PC-3 (cell line): ENCODE measurements at regions not wholly inside any gene's neighbourhood (a gene's known extent, or its start where the extent isn't known, plus 50 kb on each side); places are given as distances from the start of the nearest gene placed in this dataset.

Source experiments
- ATAC-seq: fragments of 200-7000 bp; cut with Tn5 transposase; 2 replicates; pipeline ENCODE4 v1.9.1; 2020; ENCODE audit warnings: mild to moderate bottlenecking, moderate library complexity
- BruUV-seq: library from RNA; stranded (reverse); fragments of 400-500 nt; replicated peaks from 2 replicates; lab custom pipeline; 2021; lab: Mats Ljungman, UMichigan
- CTCF ChIA-PET: fragments of 300-600 bp; sonication (Branson Sonifier 250); formaldehyde crosslinking; loops from one replicate; lab custom pipeline; 2022; ENCODE audit warnings: antibody characterized with exemption; lab: Charles Lee
- POLR2A ChIA-PET: fragments of 300-600 bp; sonication (Branson Sonifier 250); formaldehyde crosslinking; loops from one replicate; lab custom pipeline; 2022; ENCODE audit warnings: antibody characterized with exemption; ENCODE audit not compliant: unreplicated experiment; lab: Charles Lee
- DNase-seq: peaks from one replicate; pipeline ENCODE4 v3.0.0-alpha.2; 2015
- H2AFZ ChIP-seq: fragments of 300-600 bp; sonication (generic); 2 replicates; pipeline ENCODE4 v1.6.0; 2016; ENCODE audit warnings: antibody characterized with exemption, low read length
- H3F3A ChIP-seq: fragments of 300-600 bp; sonication (generic); one replicate; pipeline ENCODE4 v1.6.0; 2017; ENCODE audit warnings: antibody characterized with exemption, low read length, control low read depth, mild to moderate bottlenecking; ENCODE audit not compliant: unreplicated experiment
- H3K27ac ChIP-seq: fragments of 300-600 bp; sonication (generic); 2 replicates; pipeline ENCODE4 v1.5.1; 2016; ENCODE audit warnings: mild to moderate bottlenecking, low read length
- H3K27me3 ChIP-seq: fragments of 300-600 bp; sonication (generic); 2 replicates; pipeline ENCODE4 v1.6.1; 2016; ENCODE audit warnings: low read length, mixed read lengths
- H3K36me3 ChIP-seq: fragments of 300-600 bp; sonication (generic); 2 replicates; pipeline ENCODE4 v1.6.1; 2016; ENCODE audit warnings: low read depth, mixed run types, low read length, mixed read lengths
- H3K4me1 ChIP-seq: fragments of 300-600 bp; sonication (generic); 2 replicates; pipeline ENCODE4 v1.5.1; 2016; ENCODE audit warnings: low read length; ENCODE audit not compliant: insufficient read depth
- H3K4me2 ChIP-seq: fragments of 300-600 bp; sonication (generic); 2 replicates; pipeline ENCODE4 v1.6.0; 2016; ENCODE audit warnings: low read length
- H3K4me3 ChIP-seq: fragments of 300-600 bp; sonication (generic); 2 replicates; pipeline ENCODE4 v1.5.1; 2016; ENCODE audit warnings: mild to moderate bottlenecking, low read length, mixed read lengths
- H3K79me2 ChIP-seq: fragments of 300-600 bp; sonication (generic); 2 replicates; pipeline ENCODE4 v1.6.1; 2017; ENCODE audit warnings: low read length, mixed read lengths
- H3K9ac ChIP-seq: fragments of 300-600 bp; sonication (generic); 2 replicates; pipeline ENCODE4 v1.6.0; 2016; ENCODE audit warnings: mild to moderate bottlenecking, low read length
- H3K9me2 ChIP-seq: fragments of 300-600 bp; sonication (generic); replicated peaks from 2 replicates; pipeline ENCODE4 v1.6.1; 2016; ENCODE audit warnings: mixed run types, low read length, mixed read lengths
- H3K9me3 ChIP-seq: fragments of 300-600 bp; sonication (generic); 2 replicates; pipeline ENCODE4 v1.6.1; 2016; ENCODE audit warnings: low read length, mixed read lengths
- H4K20me1 ChIP-seq: fragments of 300-600 bp; sonication (generic); 2 replicates; pipeline ENCODE4 v1.6.1; 2016; ENCODE audit warnings: low read length, mixed read lengths
- CTCF ChIP-seq: fragments of 300-600 bp; sonication (generic); conservative IDR thresholded peaks from 2 replicates; pipeline ENCODE4 v1.5.1; 2017; ENCODE audit warnings: antibody characterized with exemption, low read depth, mild to moderate bottlenecking, low read length
- EZH2 ChIP-seq: fragments of 300-600 bp; sonication (generic); IDR thresholded peaks from one replicate; pipeline ENCODE4 v1.6.1; 2017; ENCODE audit warnings: antibody characterized with exemption, mild to moderate bottlenecking, low read length; ENCODE audit not compliant: unreplicated experiment
- EZH2phosphoT487 ChIP-seq: fragments of 300-600 bp; sonication (generic); IDR thresholded peaks from 2 replicates; pipeline ENCODE4 v1.6.1; 2018; ENCODE audit warnings: mild to moderate bottlenecking, antibody characterized with exemption, low read length, borderline replicate concordance
- intact Hi-C: fragments of 100-400 bp; cut with micrococcal nuclease; formaldehyde crosslinking; loops from 2 replicates; pipeline ENCODE4 v1.9.0; 2023

- Histone ChIP-seq H2AFZ (no peak overlapping the region), H3F3A (no peaks in the 10 kb centered on the region), H3K9ac (no peak overlapping the region), H3K27ac (no peak overlapping the region), H3K4me2 (no peak overlapping the region), H3K79me2 (no peaks in the 10 kb centered on the region), H3K9me3 (no peaks in the 10 kb centered on the region), H3K4me3 (no peak overlapping the region), H4K20me1 (no peaks in the 10 kb centered on the region), H3K36me3 (no peaks in the 10 kb centered on the region), H3K27me3 (no peaks in the 10 kb centered on the region), H3K9me2 (no peaks in the 10 kb centered on the region; the same call in 1 of the 2 replicates), H3K4me1 (no peaks in the 10 kb centered on the region)
- no TSS peak for BruUV-seq
- intact Hi-C loops = loop anchor here (5.0 kb wide), 1 partner anchor 639 kb away; no protein-coding TSS in a partner anchor
- ATAC-seq = no peak
- no peak for DNase-seq
- ChIA-PET POLR2A (no interaction called here), CTCF (no interaction called here)
- TF ChIP-seq EZH2 = no peak
- no peak for TF ChIP-seq EZH2phosphoT487
- no peak for TF ChIP-seq CTCF
Measured at GRCh38 chr2:40551081-40551480, 99.2 kb upstream of the SLC8A1 start.

- intact Hi-C loops = loop anchor here (5.0 kb wide), 2 partner anchors 208 to 642 kb away; no protein-coding TSS in a partner anchor
- H3K9me2 ChIP-seq = no peaks in the 10 kb centered on the region
- H3K27ac ChIP-seq = no peak overlapping the region
- H3K4me2 ChIP-seq = no peak overlapping the region
- H3K4me1 ChIP-seq = peaks cover 11% of the 10 kb centered on the region
- no peak overlapping the region for H2AFZ ChIP-seq
- no peak overlapping the region for H3K9ac ChIP-seq
- no peaks in the 10 kb centered on the region for H3K27me3 ChIP-seq
- no peaks in the 10 kb centered on the region for H3K36me3 ChIP-seq
- no peaks in the 10 kb centered on the region for H3K79me2 ChIP-seq
- no TSS peak for BruUV-seq
- no peaks in the 10 kb centered on the region for H4K20me1 ChIP-seq
- H3K4me3 ChIP-seq = no peak overlapping the region
- ATAC-seq (peak; percentile 59; the same call in 1 of the 2 replicates), DNase-seq (peak; percentile 81)
- no peaks in the 10 kb centered on the region for H3K9me3 ChIP-seq
- peak; percentile 91 for TF ChIP-seq CTCF
- no peak for TF ChIP-seq EZH2
- TF ChIP-seq EZH2phosphoT487 = no peak
- no peaks in the 10 kb centered on the region for H3F3A ChIP-seq
- ChIA-PET POLR2A (interaction anchor here (0.6 kb wide), 1 partner anchor 134 kb away, joined by 8 read pairs; no protein-coding TSS in a partner anchor), CTCF (interaction anchor here (0.6 to 1.0 kb wide), 3 partner anchors 275 to 641 kb away, joined by 3 to 4 read pairs (median 3); no protein-coding TSS in a partner anchor)
Measured at GRCh38 chr2:40554665-40555294, 102.9 kb upstream of the SLC8A1 start.

GRCh38 chr2:40556293-40556692 lies 104.4 kb upstream of the SLC8A1 start:
- no peaks in the 10 kb centered on the region for H3K79me2 ChIP-seq
- DNase-seq (no peak), ATAC-seq (no peak)
- H3K27ac ChIP-seq = no peak overlapping the region
- no peaks in the 10 kb centered on the region for H4K20me1 ChIP-seq
- H3K27me3 ChIP-seq = no peaks in the 10 kb centered on the region
- H3K9ac ChIP-seq = no peak overlapping the region
- no peak for TF ChIP-seq CTCF
- H3K4me2 ChIP-seq = no peak overlapping the region
- no peaks in the 10 kb centered on the region for H3K9me3 ChIP-seq
- CTCF ChIA-PET = no interaction called here
- no peak overlapping the region for H3K4me3 ChIP-seq
- H2AFZ ChIP-seq = no peak overlapping the region
- H3K4me1 ChIP-seq = peaks cover 11% of the 10 kb centered on the region
- no peaks in the 10 kb centered on the region for H3F3A ChIP-seq
- no peaks in the 10 kb centered on the region for H3K36me3 ChIP-seq
- POLR2A ChIA-PET = no interaction called here
- intact Hi-C loops = loop anchor here (5.0 kb wide), 1 partner anchor 206 kb away; no protein-coding TSS in a partner anchor
- H3K9me2 ChIP-seq = no peaks in the 10 kb centered on the region
- BruUV-seq = no TSS peak
